ENCODE measurements at regions not wholly inside any gene's neighbourhood (a gene's known extent, or its start where the extent isn't known, plus 50 kb on each side); places are given as distances from the start of the nearest gene placed in this dataset.

- no peak for DNase-seq (ENCODE audit: low read depth in 2 of 3, low spot score in 2 of 3)
These were observed 1543.3 kb upstream of the PABPC4L start for GRCh38 chr4:135744928-135745327.

DNA sequence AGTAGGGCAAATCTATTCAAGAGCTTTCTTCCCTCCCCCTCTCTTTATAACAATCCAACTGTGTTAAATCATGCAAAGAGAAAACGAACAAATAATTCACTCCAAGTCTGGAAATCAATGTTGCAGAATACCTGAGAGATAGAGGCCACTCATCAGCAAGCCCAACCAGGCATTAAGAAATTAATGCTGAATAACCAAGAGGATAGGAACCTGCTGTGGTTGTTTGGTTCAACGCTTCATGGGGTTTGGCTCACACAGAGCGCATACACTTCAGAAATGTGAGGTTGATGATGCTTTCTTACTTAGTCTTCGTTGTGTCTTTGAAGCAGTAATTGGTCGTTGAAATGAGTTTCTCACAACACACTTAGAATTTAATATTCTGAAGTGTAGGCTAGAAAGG lies 1540.0 kb upstream of the PABPC4L start:
- DNase-seq (ENCODE audit: low read depth in 2 of 3, low spot score in 2 of 3), result no peak

DNA sequence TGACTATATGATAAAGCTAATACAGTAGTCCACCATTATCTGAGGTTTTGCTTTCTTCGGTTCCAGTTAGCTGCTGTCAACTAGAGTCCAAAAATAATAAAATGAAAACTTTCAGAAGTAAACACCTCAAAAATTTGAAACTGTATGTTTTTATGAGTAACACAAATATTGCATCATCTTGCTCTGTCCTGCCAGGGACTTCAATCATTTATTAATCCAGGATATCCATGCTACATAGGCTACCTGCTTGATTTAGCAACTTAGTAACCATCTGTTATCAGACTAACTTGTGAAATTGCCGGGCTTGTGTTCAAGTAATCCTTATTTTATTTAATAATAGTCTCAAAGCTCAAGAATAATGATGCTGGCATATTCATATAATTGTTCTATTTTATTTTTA lies 1537.8 kb upstream of the PABPC4L start:
- no peak for DNase-seq (ENCODE audit: low read depth in 2 of 3, low spot score in 2 of 3)

- no peak for DNase-seq (ENCODE audit: low read depth in 2 of 3, low spot score in 2 of 3)
These were observed 1533.9 kb upstream of the PABPC4L start for GRCh38 chr4:135735512-135735911.

DNA sequence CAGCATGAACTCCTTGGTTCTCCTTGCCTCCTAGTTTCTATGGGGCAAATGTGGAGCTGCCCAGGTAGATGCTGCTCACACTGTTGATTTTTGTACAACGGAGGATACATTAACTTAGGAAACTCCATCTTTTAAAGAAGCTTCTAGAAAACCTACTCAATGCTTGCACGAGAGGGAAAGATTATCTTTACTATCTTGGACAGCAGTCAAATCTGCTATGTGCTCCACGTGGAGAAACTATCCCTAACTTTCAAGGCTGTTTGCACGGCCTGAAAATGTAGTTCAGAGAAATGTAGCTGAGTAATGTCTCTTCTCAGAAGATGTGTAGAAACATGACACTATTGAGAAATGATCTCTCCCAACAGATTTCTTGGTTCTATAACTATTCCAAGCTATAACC lies 1530.9 kb upstream of the PABPC4L start:
- DNase-seq (ENCODE audit: low read depth in 2 of 3, low spot score in 2 of 3), result no peak

GRCh38 chr4:135731682-135732081 lies 1530.1 kb upstream of the PABPC4L start:
- no peak for DNase-seq (ENCODE audit: low read depth in 2 of 3, low spot score in 2 of 3)

GRCh38 chr4:135724421-135724820 lies 1522.8 kb upstream of the PABPC4L start:
- DNase-seq (ENCODE audit: low read depth in 2 of 3, low spot score in 2 of 3), result no peak

DNA sequence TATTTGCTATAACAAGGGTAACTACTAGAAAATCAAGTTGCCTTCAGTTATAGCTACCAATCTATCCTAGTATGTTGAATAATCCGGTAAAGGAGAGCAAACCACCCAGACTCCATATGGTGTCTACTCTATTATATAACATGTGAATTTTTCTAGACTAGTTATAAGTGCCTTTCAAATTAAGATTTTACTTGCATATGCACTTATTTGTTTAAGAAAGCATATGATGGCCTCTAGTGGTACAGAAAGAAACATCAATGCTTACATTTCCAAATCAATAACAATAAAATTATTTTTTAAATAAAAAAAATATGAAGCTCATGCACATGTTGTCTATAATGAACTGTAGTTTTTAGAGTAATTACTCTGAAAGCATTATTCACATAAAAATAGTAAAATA lies 1516.4 kb upstream of the PABPC4L start:
- no peak for DNase-seq (ENCODE audit: low read depth in 2 of 3, low spot score in 2 of 3)

- DNase-seq (ENCODE audit: low read depth in 2 of 3, low spot score in 2 of 3), result no peak
These were observed 1503.8 kb upstream of the PABPC4L start for GRCh38 chr4:135705343-135705742.

DNA sequence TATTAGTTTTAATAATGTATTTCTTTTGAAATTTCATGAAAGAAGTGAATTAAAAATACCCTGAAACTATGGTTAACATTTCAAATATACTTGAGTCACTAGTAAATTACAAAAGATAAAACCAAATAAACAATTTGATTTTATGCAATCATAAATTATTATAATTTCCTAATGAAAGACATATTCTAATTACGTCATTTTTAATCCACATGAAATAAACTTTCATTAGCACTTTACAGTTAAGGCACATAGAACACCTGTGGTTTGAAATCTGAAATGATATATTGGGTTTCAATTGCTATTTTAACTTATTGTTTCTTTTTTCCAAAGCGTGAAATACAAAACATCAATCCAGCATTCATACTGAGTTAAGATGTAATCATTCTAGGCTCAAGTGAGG lies 1492.5 kb upstream of the PABPC4L start:
- DNase-seq (ENCODE audit: low read depth in 2 of 3, low spot score in 2 of 3), result no peak

DNA sequence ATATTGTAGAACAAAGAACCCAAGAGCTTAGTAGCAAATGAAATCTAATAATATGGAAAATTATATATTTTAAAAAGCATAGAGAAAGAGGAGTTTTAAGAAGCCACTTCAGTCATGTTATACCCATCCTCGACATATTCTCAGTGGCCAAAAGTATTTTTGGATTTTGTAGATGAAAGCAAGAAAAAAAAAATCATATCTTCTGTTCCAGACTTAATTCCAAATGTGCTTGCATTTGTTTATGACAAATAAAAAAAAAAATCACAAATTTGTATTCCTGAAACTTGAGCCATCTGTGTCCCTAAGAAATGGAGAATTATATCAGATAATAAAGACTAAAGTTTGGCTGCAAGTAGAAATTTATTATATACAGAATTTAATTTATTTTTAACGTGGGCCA lies 1482.4 kb upstream of the PABPC4L start:
- DNase-seq (ENCODE audit: low read depth in 2 of 3, low spot score in 2 of 3), result no peak

DNA sequence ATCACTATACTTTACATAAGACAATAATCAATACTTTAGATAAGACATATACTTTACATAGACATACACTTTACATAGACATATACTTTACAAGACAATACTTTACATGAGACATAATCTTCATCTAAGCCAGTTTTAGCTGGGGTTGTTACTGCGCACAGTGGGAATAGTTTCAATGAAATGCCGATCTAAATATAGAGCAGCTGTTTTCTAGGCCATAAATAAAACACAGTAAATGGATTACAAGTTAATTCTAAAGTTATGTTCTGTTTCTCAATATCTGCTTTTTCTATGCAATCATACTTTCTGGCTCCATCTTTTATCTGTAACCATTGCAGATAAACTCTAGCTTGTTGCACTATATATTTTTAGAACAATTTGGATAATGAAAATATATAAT lies 1470.6 kb upstream of the PABPC4L start:
- DNase-seq (ENCODE audit: low read depth in 2 of 3, low spot score in 2 of 3), result no peak

GRCh38 chr4:135670548-135670947 lies 1469.0 kb upstream of the PABPC4L start:
- no peak for DNase-seq (ENCODE audit: low read depth in 2 of 3, low spot score in 2 of 3)

Measured in activated CD8-positive, alpha-beta memory T cell treated with anti-CD3 and anti-CD28 coated beads for 48 hours (primary cell).